GM19372 (cell line): ENCODE measurements at regions not wholly inside any gene's neighbourhood (a gene's known extent, or its start where the extent isn't known, plus 50 kb on each side); places are given as distances from the start of the nearest gene placed in this dataset.

Source experiments
- ATAC-seq: cut with Tn5 transposase; IDR thresholded peaks from one replicate; pipeline ENCODE4 v1.9.1; 2021; ENCODE audit warnings: mild to moderate bottlenecking, low read depth, moderate library complexity; ENCODE audit not compliant: unreplicated experiment

GRCh38 chr9:82363682-82364081 lies 375.1 kb downstream of the SPATA31D1 start:
- no peak for ATAC-seq

GRCh38 chr9:82367016-82367415 lies 378.4 kb downstream of the SPATA31D1 start:
- no peak for ATAC-seq

- no peak for ATAC-seq
These were observed 379.4 kb downstream of the SPATA31D1 start for GRCh38 chr9:82367929-82368328.

GRCh38 chr9:82369251-82369945 lies 380.8 kb downstream of the SPATA31D1 start:
- ATAC-seq = no peak

- no peak for ATAC-seq
These were observed 386.5 kb downstream of the SPATA31D1 start for GRCh38 chr9:82375041-82375440.

GRCh38 chr9:82376677-82377232 lies 388.2 kb downstream of the SPATA31D1 start:
- no peak for ATAC-seq

- no peak for ATAC-seq
These were observed 394.5 kb downstream of the SPATA31D1 start for GRCh38 chr9:82382887-82383616.

- ATAC-seq = no peak
These were observed 397.1 kb downstream of the SPATA31D1 start for GRCh38 chr9:82385633-82386032.

- no peak for ATAC-seq
These were observed 409.0 kb downstream of the SPATA31D1 start for GRCh38 chr9:82397534-82397933.

- ATAC-seq = no peak
These were observed 415.8 kb downstream of the SPATA31D1 start for GRCh38 chr9:82404196-82404870.

GRCh38 chr9:82404881-82405280 lies 416.3 kb downstream of the SPATA31D1 start:
- ATAC-seq = no peak

- ATAC-seq = no peak
These were observed 418.0 kb downstream of the SPATA31D1 start for GRCh38 chr9:82406456-82407085.

- ATAC-seq = peak; percentile 81
These were observed 421.7 kb downstream of the SPATA31D1 start for GRCh38 chr9:82410306-82410705.

- ATAC-seq = no peak
These were observed 422.3 kb downstream of the SPATA31D1 start for GRCh38 chr9:82410866-82411265.

GRCh38 chr9:82412586-82413305 lies 424.2 kb downstream of the SPATA31D1 start:
- no peak for ATAC-seq

GRCh38 chr9:82417501-82417900 lies 428.9 kb downstream of the SPATA31D1 start:
- ATAC-seq = no peak

- ATAC-seq = no peak
These were observed 429.8 kb downstream of the SPATA31D1 start for GRCh38 chr9:82418334-82418733.

- no peak for ATAC-seq
These were observed 431.3 kb downstream of the SPATA31D1 start for GRCh38 chr9:82419696-82420486.

- ATAC-seq = no peak
These were observed 432.9 kb downstream of the SPATA31D1 start for GRCh38 chr9:82421498-82421897.
